ENCODE measurements at regions not wholly inside any gene's neighbourhood (a gene's known extent, or its start where the extent isn't known, plus 50 kb on each side); places are given as distances from the start of the nearest gene placed in this dataset.
"Not testable (repeated sequence)": the region's sequence is repeated elsewhere in the genome, so short reads cannot be mapped to it uniquely, and the experiment has no call there.

GRCh38 chr13:69283301-69283700, 824.3 kb upstream of the ATXN8OS start:
- no peak for DNase-seq (ENCODE audit: low spot score)
- FAIRE-seq: no peak

- FAIRE-seq (no peak), DNase-seq (ENCODE audit: low spot score) (no peak)
Measured at GRCh38 chr13:69280399-69280798, 827.2 kb upstream of the ATXN8OS start.

GRCh38 chr13:69279213-69279612, 828.4 kb upstream of the ATXN8OS start:
- DNase-seq (ENCODE audit: low spot score) (no peak), FAIRE-seq (no peak)

- DNase-seq (ENCODE audit: low spot score): no peak
- no peak for FAIRE-seq
Measured at GRCh38 chr13:69274231-69274630, 833.4 kb upstream of the ATXN8OS start.

- no peak for FAIRE-seq
- no peak for DNase-seq (ENCODE audit: low spot score)
Measured at GRCh38 chr13:69264362-69265334, 843.0 kb upstream of the ATXN8OS start.

GRCh38 chr13:69243366-69243765, 864.3 kb upstream of the ATXN8OS start:
- FAIRE-seq (no peak), DNase-seq (ENCODE audit: low spot score) (no peak)

- DNase-seq (ENCODE audit: low spot score) (no peak), FAIRE-seq (no peak)
Measured at GRCh38 chr13:69234171-69234570, 873.5 kb upstream of the ATXN8OS start.

GRCh38 chr13:69226427-69226826, 881.2 kb upstream of the ATXN8OS start:
- FAIRE-seq: no peak
- DNase-seq (ENCODE audit: low spot score): no peak

GRCh38 chr13:69221633-69222498, 885.8 kb upstream of the ATXN8OS start:
- FAIRE-seq; DNase-seq (ENCODE audit: low spot score): not testable (repeated sequence)

GRCh38 chr13:69213396-69213795, 894.2 kb upstream of the ATXN8OS start:
- DNase-seq (ENCODE audit: low spot score) (no peak), FAIRE-seq (no peak)

- FAIRE-seq: no peak
- DNase-seq (ENCODE audit: low spot score): no peak
Measured at GRCh38 chr13:69204620-69205019, 903.0 kb upstream of the ATXN8OS start.

GRCh38 chr13:69202996-69203395, 904.6 kb upstream of the ATXN8OS start:
- no peak for FAIRE-seq
- DNase-seq (ENCODE audit: low spot score): no peak

- FAIRE-seq: no peak
- DNase-seq (ENCODE audit: low spot score): no peak
Measured at GRCh38 chr13:69199664-69200063, 908.0 kb upstream of the ATXN8OS start.

GRCh38 chr13:69198706-69199105, 908.9 kb upstream of the ATXN8OS start:
- no peak for DNase-seq (ENCODE audit: low spot score)
- no peak for FAIRE-seq

GRCh38 chr13:69194130-69194529, 913.5 kb upstream of the ATXN8OS start:
- FAIRE-seq (no peak), DNase-seq (ENCODE audit: low spot score) (no peak)

GRCh38 chr13:69180034-69180433, 927.6 kb upstream of the ATXN8OS start:
- no peak for FAIRE-seq
- no peak for DNase-seq (ENCODE audit: low spot score)

GRCh38 chr13:69178000-69178399, 929.6 kb upstream of the ATXN8OS start:
- no peak for DNase-seq (ENCODE audit: low spot score)
- FAIRE-seq: no peak

GRCh38 chr13:69168436-69168835, 939.2 kb upstream of the ATXN8OS start:
- no peak for FAIRE-seq
- no peak for DNase-seq (ENCODE audit: low spot score)

- FAIRE-seq (no peak), DNase-seq (ENCODE audit: low spot score) (no peak)
Measured at GRCh38 chr13:69155136-69155535, 952.5 kb upstream of the ATXN8OS start.

- FAIRE-seq (no peak), DNase-seq (ENCODE audit: low spot score) (no peak)
Measured at GRCh38 chr13:69142101-69142500, 965.5 kb upstream of the ATXN8OS start.

- FAIRE-seq (no peak), DNase-seq (ENCODE audit: low spot score) (no peak)
Measured at GRCh38 chr13:69124996-69125395, 982.6 kb upstream of the ATXN8OS start.

GRCh38 chr13:69109891-69110525, 997.6 kb upstream of the ATXN8OS start:
- no peak for FAIRE-seq
- no peak for DNase-seq (ENCODE audit: low spot score)
